GM12878 (cell line): ENCODE measurements at regions not wholly inside any gene's neighbourhood (a gene's known extent, or its start where the extent isn't known, plus 50 kb on each side); places are given as distances from the start of the nearest gene placed in this dataset.
A peak's percentile ranks its signal among the peaks of the same experiment; 100 is the strongest.

Source experiments
- ATAC-seq: fragments of 200-7000 bp; cut with Tn5 transposase; 3 replicates; pipeline ENCODE4 v1.9.1; 2020; ENCODE audit warnings: mild to moderate bottlenecking, moderate library complexity
- BruUV-seq: library from RNA; stranded (reverse); fragments of 400-500 nt; replicated peaks from 2 replicates; lab custom pipeline; 2021; lab: Mats Ljungman, UMichigan
- CTCF ChIA-PET: fragments of 300-600 bp; sonication (Branson Sonifier 250); formaldehyde crosslinking; extraction: SDS; loops from one replicate; lab custom pipeline; 2021; ENCODE audit warnings: inconsistent platforms; lab: Yijun Ruan, JAX
- POLR2A ChIA-PET: fragments of 350-600 bp; formaldehyde crosslinking; extraction: SDS; loops from one replicate; lab custom pipeline; 2021; ENCODE audit warnings: inconsistent platforms; lab: Charles Lee
- RAD21 ChIA-PET: fragments of 300-600 bp; sonication (Branson Sonifier 250); formaldehyde crosslinking; loops from one replicate; lab custom pipeline; 2023; ENCODE audit warnings: antibody characterized with exemption; ENCODE audit not compliant: unreplicated experiment; lab: Charles Lee
- SMC1A ChIA-PET: fragments of 300-600 bp; sonication (Branson Sonifier 250); formaldehyde crosslinking; loops from one replicate; lab custom pipeline; 2023; ENCODE audit not compliant: unreplicated experiment, uncharacterized antibody; lab: Charles Lee
- DNase-seq: peaks from one replicate; pipeline ENCODE4 v3.0.0-alpha.2; 2011; ENCODE audit warnings: low read depth, low spot score
- FAIRE-seq: peaks from 3 replicates; lab custom pipeline; 2011; peaks lifted over from hg19 to GRCh38; lab: Jason Lieb, UNC
- H2AFZ ChIP-seq: 2 replicates; pipeline ENCODE4 v1.6.0; 2011; ENCODE audit warnings: low read depth, low read length, control low read depth; ENCODE audit not compliant: control insufficient read depth
- H3K27ac ChIP-seq: 2 replicates; pipeline ENCODE4 v1.5.1; 2011; ENCODE audit warnings: control low read depth; ENCODE audit not compliant: control insufficient read depth, insufficient read depth
- H3K27me3 ChIP-seq, 2 experiments: replicated peaks in 1 of 2; 2 replicates each; pipeline versions ENCODE4 v1.6.0 to v1.6.1; 2011; ENCODE audit warnings: low read length in 1 of 2; ENCODE audit not compliant: control insufficient read depth in 2 of 2, insufficient read depth in 2 of 2
- H3K36me3 ChIP-seq, 2 experiments: 2 replicates each; pipeline ENCODE4 v1.5.1; 2011; ENCODE audit warnings: low read length in 1 of 2; ENCODE audit not compliant: control insufficient read depth in 2 of 2, insufficient read depth in 2 of 2
- H3K4me1 ChIP-seq: 2 replicates; pipeline ENCODE4 v1.6.1; 2011; ENCODE audit warnings: mild to moderate bottlenecking, low read length, moderate library complexity, mixed read lengths; ENCODE audit not compliant: control insufficient read depth, insufficient read depth
- H3K4me2 ChIP-seq: 2 replicates; pipeline ENCODE4 v1.6.0; 2011; ENCODE audit warnings: control low read depth; ENCODE audit not compliant: control insufficient read depth, insufficient read depth
- H3K4me3 ChIP-seq: fragments of 200-600 bp; sonication (generic); 2 replicates; pipeline ENCODE4 v1.5.1; 2016
- H3K79me2 ChIP-seq: 2 replicates; pipeline ENCODE4 v1.6.0; 2011; ENCODE audit warnings: low read length; ENCODE audit not compliant: control insufficient read depth, insufficient read depth
- H3K9ac ChIP-seq: 2 replicates; pipeline ENCODE4 v1.8.0; 2011; ENCODE audit warnings: low read length, control low read depth, mixed read lengths; ENCODE audit not compliant: control insufficient read depth, insufficient read depth
- H3K9me3 ChIP-seq: replicated peaks from 3 replicates; pipeline ENCODE4 v1.5.1; 2011; ENCODE audit warnings: mild to moderate bottlenecking, low read length; ENCODE audit not compliant: control insufficient read depth, insufficient read depth
- H4K20me1 ChIP-seq: 2 replicates; pipeline ENCODE4 v1.6.0; 2011; ENCODE audit not compliant: control insufficient read depth, insufficient read depth
- BCL11A ChIP-seq: IDR thresholded peaks from 2 replicates; pipeline ENCODE4 v1.6.1; 2011; ENCODE audit warnings: low read depth, low read length
- CREB1 ChIP-seq: IDR thresholded peaks from 2 replicates; pipeline ENCODE4 v1.6.1; 2012; ENCODE audit warnings: low read depth, mild to moderate bottlenecking, inconsistent platforms
- CREM ChIP-seq: IDR thresholded peaks from 2 replicates; pipeline ENCODE4 v1.6.1; 2014; ENCODE audit warnings: antibody characterized with exemption, low read depth
- CTCF ChIP-seq, 3 experiments: IDR thresholded peaks in 2 of 3; conservative IDR thresholded peaks in 1 of 3; 2 replicates each; pipeline ENCODE4 v1.5.1; 2011; ENCODE audit warnings: low read depth in 3 of 3, low read length in 3 of 3, mild to moderate bottlenecking in 3 of 3, control low read depth in 2 of 3, moderate library complexity in 2 of 3, inconsistent platforms in 1 of 3, mixed read lengths in 1 of 3; ENCODE audit not compliant: control insufficient read depth in 2 of 3, insufficient read depth in 1 of 3; ENCODE audit errors: extremely low read depth in 1 of 3
- MEF2B ChIP-seq: fragments of 450-650 bp; IDR thresholded peaks from 2 replicates; pipeline ENCODE4 v1.6.1; 2018; ENCODE audit warnings: mild to moderate bottlenecking, moderate library complexity; ENCODE audit not compliant: partially characterized antibody, poor library complexity, severe bottlenecking
- MLLT1 ChIP-seq: fragments of 450-650 bp; IDR thresholded peaks from 2 replicates; pipeline ENCODE4 v1.6.1; 2016; ENCODE audit warnings: mild to moderate bottlenecking
- MXI1 ChIP-seq: fragments of 150-350 bp; IDR thresholded peaks from 2 replicates; pipeline ENCODE4 v1.6.1; 2011; ENCODE audit warnings: low read depth, mild to moderate bottlenecking, inconsistent platforms, low read length, improper control_type of control experiment
- MYC ChIP-seq: IDR thresholded peaks from 2 replicates; pipeline ENCODE4 v1.6.1; 2011; ENCODE audit warnings: mild to moderate bottlenecking, low read length, moderate library complexity, inconsistent platforms; ENCODE audit not compliant: insufficient read depth, insufficient replicate concordance, insufficient read length, severe bottlenecking
- PAX8 ChIP-seq: fragments of 450-650 bp; IDR thresholded peaks from 2 replicates; pipeline ENCODE4 v1.6.1; 2017; ENCODE audit warnings: mild to moderate bottlenecking, moderate library complexity
- POLR2A ChIP-seq: IDR thresholded peaks from 2 replicates; pipeline ENCODE4 v1.6.1; 2011; ENCODE audit warnings: low read depth, mild to moderate bottlenecking, low read length
- RAD21 ChIP-seq: IDR thresholded peaks from 2 replicates; pipeline ENCODE4 v1.6.1; 2011; ENCODE audit warnings: mild to moderate bottlenecking, low read depth, low read length, moderate library complexity; ENCODE audit not compliant: insufficient read depth
- RAD51 ChIP-seq: fragments of 450-650 bp; IDR thresholded peaks from 2 replicates; pipeline ENCODE4 v1.6.1; 2016; ENCODE audit warnings: moderate library complexity, mild to moderate bottlenecking, inconsistent platforms
- RCOR1 ChIP-seq: conservative IDR thresholded peaks from 2 replicates; pipeline ENCODE4 v1.6.1; 2012; ENCODE audit warnings: low read depth, low read length, improper control_type of control experiment
- SMAD1 ChIP-seq: fragments of 450-650 bp; IDR thresholded peaks from 2 replicates; pipeline ENCODE4 v1.6.1; 2018; ENCODE audit warnings: mild to moderate bottlenecking, low read depth; ENCODE audit not compliant: partially characterized antibody
- SMC3 ChIP-seq: IDR thresholded peaks from 2 replicates; pipeline ENCODE4 v1.6.1; 2011; ENCODE audit warnings: low read length, improper control_type of control experiment, borderline replicate concordance
- SRF ChIP-seq, 2 experiments: IDR thresholded peaks; 2 replicates each; pipeline ENCODE4 v1.6.1; 2011; ENCODE audit warnings: low read depth in 2 of 2, low read length in 2 of 2, mild to moderate bottlenecking in 1 of 2, moderate library complexity in 1 of 2
- TCF7 ChIP-seq: IDR thresholded peaks from 2 replicates; pipeline ENCODE4 v1.6.1; 2014; ENCODE audit warnings: antibody characterized with exemption, borderline replicate concordance
- WGBS: methylation state at CpG from one replicate; pipeline ENCODE4 v1.1.6; 2016; ENCODE audit warnings: low lambda C conversion rate; ENCODE audit not compliant: insufficient replicate concordance, insufficient coverage; ENCODE audit errors: missing lambda C conversion rate; 5-methylcytosine and 5-hydroxymethylcytosine counted together
- in situ Hi-C: fragments of 300-500 bp; cut with MboI; formaldehyde crosslinking; loops from 9 replicates; pipeline ENCODE4 v1.14.3; 2018; ENCODE audit warnings: mixed read lengths
- intact Hi-C: fragments of 100-400 bp; cut with micrococcal nuclease; formaldehyde crosslinking; loops from one replicate; pipeline ENCODE4 v1.14.2; 2022; ENCODE audit not compliant: unreplicated experiment

GRCh38 chr9:86413971-86414880 lies 60.0 kb upstream of the TUT7 start:
- Histone ChIP-seq H3K79me2 (no peaks in the 10 kb centered on the region), H3K4me2 (no peak overlapping the region), H2AFZ (no peak overlapping the region), H3K4me1 (no peaks in the 10 kb centered on the region), H3K4me3 (no peak overlapping the region), H3K36me3 (no peaks in the 10 kb centered on the region), H4K20me1 (no peaks in the 10 kb centered on the region), H3K9ac (no peak overlapping the region), H3K27me3 (no peaks in the 10 kb centered on the region; a peak in 1 of 4 replicates), H3K9me3 (no peaks in the 10 kb centered on the region), H3K27ac (no peak overlapping the region)
- WGBS = 52% methylated on average over 10 of the region's 10 CpGs
- SMC1A ChIA-PET = interaction anchor here (0.5 to 2.4 kb wide), 6 partner anchors 9 to 918 kb away, joined by 3 to 9 read pairs (median 3); no protein-coding TSS in a partner anchor
- BruUV-seq = no TSS peak
- DNase-seq (no peak), FAIRE-seq (peak; percentile 76), ATAC-seq (peak; percentile 60)
- RAD21 ChIA-PET = interaction anchor here (1.5 to 2.1 kb wide), 2 partner anchors 212 to 911 kb away, joined by 5 to 8 read pairs; no protein-coding TSS in a partner anchor
- CTCF ChIA-PET = interaction anchor here (0.5 to 6.2 kb wide), 25 partner anchors 8 to 1464 kb away, joined by 3 to 38 read pairs (median 3); no protein-coding TSS in a partner anchor
- POLR2A ChIA-PET = no interaction called here
- intact Hi-C loops (loop anchor here (1.0 kb wide), 1 partner anchor 910 kb away; no protein-coding TSS in a partner anchor), in situ Hi-C loops (no loop called here)
- no peak for TF ChIP-seq CREB1
- no peak for TF ChIP-seq SMAD1
- no peak for TF ChIP-seq RAD51
- TF ChIP-seq BCL11A = no peak
- no peak for TF ChIP-seq MEF2B
- TF ChIP-seq MLLT1 = no peak
- peak; percentile 55; the same call in 1 of the 2 replicates for TF ChIP-seq SMC3
- no peak for TF ChIP-seq MXI1
- TF ChIP-seq SRF (IDR thresholded peaks at IDR 0.05; ENCODE audit: low read depth in 2 of 2, low read length in 2 of 2) = no peak
- TF ChIP-seq POLR2A = no peak
- TF ChIP-seq TCF7 = no peak
- TF ChIP-seq RCOR1 = no peak
- TF ChIP-seq MYC = no peak
- TF ChIP-seq RAD21 = peak; percentile 61
- peak; percentile 34 to 58 (median 54); a peak in 5 of 6 replicates for TF ChIP-seq CTCF (IDR thresholded peaks at IDR 0.05 in 2 of 3, conservative IDR thresholded peaks at IDR 0.05 in 1 of 3; ENCODE audit: control insufficient read depth in 2 of 3, extremely low read depth in 1 of 3, insufficient read depth in 1 of 3, low read depth in 3 of 3, low read length in 3 of 3)
- no peak for TF ChIP-seq PAX8
- no peak for TF ChIP-seq CREM
